Fibroblast of pulmonary artery (primary cell): ENCODE measurements at regions not wholly inside any gene's neighbourhood (a gene's known extent, or its start where the extent isn't known, plus 50 kb on each side); places are given as distances from the start of the nearest gene placed in this dataset.

Source experiments
- DNase-seq: peaks from one replicate; pipeline ENCODE4 v3.0.0-alpha.2; 2010; ENCODE audit warnings: low read depth
- H3K4me3 ChIP-seq: replicated peaks from 2 replicates; pipeline ENCODE4 v1.5.1; 2011; ENCODE audit warnings: low read depth, mild to moderate bottlenecking, control low read depth, low read length, moderate library complexity
- CTCF ChIP-seq: IDR thresholded peaks from 2 replicates; pipeline ENCODE4 v1.5.1; 2011; ENCODE audit warnings: mild to moderate bottlenecking, control low read depth, low read length, inconsistent platforms; ENCODE audit errors: missing control alignments

DNA sequence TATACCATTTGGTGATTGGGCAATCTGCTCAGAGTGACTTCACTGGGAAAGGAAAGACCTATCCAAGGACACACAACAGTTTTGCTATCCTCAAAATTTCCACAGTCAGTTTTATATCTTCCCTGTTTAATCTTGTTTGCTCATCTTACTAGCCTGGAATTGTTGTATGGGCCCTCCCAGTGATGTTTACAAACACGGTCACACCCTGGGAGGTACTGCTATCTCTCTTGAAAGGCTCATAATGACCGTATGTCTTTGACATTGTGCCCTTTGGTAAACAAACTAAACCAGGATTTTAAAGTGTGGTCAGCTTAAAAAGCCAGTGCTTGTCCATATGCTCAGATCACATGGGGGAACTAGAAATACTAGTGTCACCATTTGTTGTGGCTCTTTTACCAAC lies 277.0 kb downstream of the CDH2 start:
- TF ChIP-seq CTCF, result no peak
- no peak overlapping the region for H3K4me3 ChIP-seq
- no peak for DNase-seq

- DNase-seq, result no peak
- TF ChIP-seq CTCF, result no peak
- no peak overlapping the region for H3K4me3 ChIP-seq
Observed at GRCh38 chr18:27894746-27895145, 282.2 kb downstream of the CDH2 start.

DNA sequence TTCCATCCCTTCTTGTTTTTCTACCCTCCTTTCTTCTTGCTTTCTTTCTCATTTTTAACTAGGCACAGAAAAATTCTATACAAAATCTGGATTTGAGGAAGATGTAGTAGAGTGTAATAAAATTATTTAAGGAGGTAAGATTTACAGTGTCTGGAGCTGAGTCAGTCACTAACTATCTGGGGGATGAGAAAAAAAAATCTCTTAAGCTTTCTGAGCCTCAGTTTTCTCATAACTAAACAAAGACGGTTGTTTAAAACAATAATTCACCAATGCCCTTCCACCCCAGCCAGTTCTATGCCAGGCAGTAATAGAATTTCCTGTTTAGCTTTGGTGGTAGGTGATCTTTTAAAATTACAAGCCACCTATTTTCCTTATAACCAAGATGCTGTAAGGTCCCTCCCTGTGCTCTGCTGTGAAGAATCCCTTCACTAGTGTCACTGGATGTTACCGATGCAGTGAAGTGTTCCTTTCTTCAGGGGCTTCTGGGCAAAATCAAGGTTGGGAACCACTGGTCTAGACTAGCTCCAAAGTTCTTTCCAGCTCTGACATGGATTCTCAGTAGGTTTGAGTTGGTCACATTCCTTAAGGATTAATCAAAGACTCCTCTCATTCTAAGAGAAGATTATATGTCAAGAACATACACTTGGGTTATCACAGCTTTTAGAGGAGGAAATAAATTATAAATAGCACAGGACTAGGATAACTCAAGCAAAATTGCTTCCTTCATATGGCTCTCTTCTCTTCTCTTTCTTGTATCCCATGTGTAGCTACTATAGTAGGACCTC lies 289.0 kb downstream of the CDH2 start:
- no peak for TF ChIP-seq CTCF
- no peak for DNase-seq
- H3K4me3 ChIP-seq, result no peak overlapping the region

DNA sequence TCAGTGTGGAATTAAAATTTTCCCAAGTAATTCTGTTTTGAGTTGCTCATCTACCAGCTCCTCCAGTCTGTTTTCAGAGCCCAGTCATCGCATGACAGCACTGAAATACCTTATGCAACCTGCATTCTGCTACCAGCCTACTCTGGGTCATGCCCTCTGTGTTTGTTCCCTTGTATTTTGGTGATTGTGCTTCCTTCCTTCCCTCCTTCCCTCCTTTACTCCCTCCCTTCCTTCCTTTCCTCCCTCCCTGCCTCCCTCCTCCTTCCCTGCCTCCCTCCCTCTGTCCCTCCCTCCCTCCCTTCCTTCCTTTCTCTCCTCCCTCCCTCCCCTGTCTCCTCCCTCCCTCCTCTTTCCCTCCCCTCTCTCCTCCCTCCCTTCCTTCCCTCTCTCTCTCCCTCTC lies 289.6 kb downstream of the CDH2 start:
- DNase-seq, result peak; percentile 6
- TF ChIP-seq CTCF, result no peak
- no peak overlapping the region for H3K4me3 ChIP-seq

- H3K4me3 ChIP-seq, result no peak overlapping the region
- TF ChIP-seq CTCF, result no peak
- no peak for DNase-seq
Observed at GRCh38 chr18:27879540-27879939, 297.4 kb downstream of the CDH2 start.

DNA sequence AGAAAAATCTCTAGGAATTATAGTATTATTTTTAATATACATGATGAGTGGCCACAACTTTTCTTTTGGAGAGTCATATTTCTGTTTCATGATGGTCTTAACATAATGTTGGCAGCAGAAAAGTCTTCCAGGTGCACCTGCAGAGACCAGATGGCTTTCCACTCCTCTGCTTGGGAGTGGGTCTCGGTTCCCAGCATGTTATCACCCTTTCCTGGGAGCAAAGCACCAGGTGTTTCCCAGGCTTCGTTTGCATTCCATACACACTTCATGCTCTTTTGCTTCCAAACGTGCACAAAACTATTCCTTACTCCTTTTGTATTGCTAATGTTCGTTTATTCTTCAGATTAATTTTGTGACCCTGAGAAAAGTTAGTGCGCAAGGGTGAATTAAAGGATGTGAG lies 305.2 kb downstream of the CDH2 start:
- no peak overlapping the region for H3K4me3 ChIP-seq
- no peak for TF ChIP-seq CTCF
- no peak for DNase-seq

GRCh38 chr18:27869735-27870134 lies 307.2 kb downstream of the CDH2 start:
- H3K4me3 ChIP-seq, result no peak overlapping the region
- DNase-seq, result no peak
- TF ChIP-seq CTCF, result no peak
